Motor neuron (in vitro differentiated cells): ENCODE measurements at regions not wholly inside any gene's neighbourhood (a gene's known extent, or its start where the extent isn't known, plus 50 kb on each side); places are given as distances from the start of the nearest gene placed in this dataset.

Experiments used
- ATAC-seq, 8 experiments: fragments of 200-7000 bp; cut with Tn5 transposase; replicated peaks in 6 of 8; 2 replicates each; pipeline ENCODE4 v1.8.0; 2021; ENCODE audit warnings: mild to moderate bottlenecking in 8 of 8, moderate library complexity in 8 of 8
- H3K27ac ChIP-seq, 2 donors: fragments of 250-450 bp; sonication (Bioruptor Pico); 2 replicates each; pipeline ENCODE4 v1.9.0; 2021; ENCODE audit warnings: antibody characterized with exemption in 2 of 2, mild to moderate bottlenecking in 2 of 2, moderate library complexity in 1 of 2
- H3K4me1 ChIP-seq, 2 donors: fragments of 250-450 bp; sonication (Bioruptor Pico); replicated peaks in 1 of 2; 2 replicates each; pipeline ENCODE4 v1.6.1; 2021; ENCODE audit warnings: antibody characterized with exemption in 2 of 2, mild to moderate bottlenecking in 2 of 2, moderate library complexity in 1 of 2
- H3K4me3 ChIP-seq, 5 donors: fragments of 250-450 bp; sonication (Bioruptor Pico); 2 replicates each; pipeline ENCODE4 v1.9.0; 2021; ENCODE audit warnings: antibody characterized with exemption in 5 of 5, mild to moderate bottlenecking in 5 of 5, moderate library complexity in 4 of 5
- WGBS, 10 experiments: fragments of 450-650 bp; shearing (Covaris generic); methylation state at CpG; one replicate each; pipeline ENCODE4 v1.0.0; 2022; 5-methylcytosine and 5-hydroxymethylcytosine counted together
- in situ Hi-C, 9 experiments: fragments of 400-800 bp; cut with MboI; loops; one replicate each; pipeline ENCODE4 v1.15.0; 2021; ENCODE audit warnings: low sequenced_read_pairs in 9 of 9, low pct_unique_long_range_greater_than_20kb in 2 of 9; ENCODE audit not compliant: unreplicated experiment in 9 of 9

DNA sequence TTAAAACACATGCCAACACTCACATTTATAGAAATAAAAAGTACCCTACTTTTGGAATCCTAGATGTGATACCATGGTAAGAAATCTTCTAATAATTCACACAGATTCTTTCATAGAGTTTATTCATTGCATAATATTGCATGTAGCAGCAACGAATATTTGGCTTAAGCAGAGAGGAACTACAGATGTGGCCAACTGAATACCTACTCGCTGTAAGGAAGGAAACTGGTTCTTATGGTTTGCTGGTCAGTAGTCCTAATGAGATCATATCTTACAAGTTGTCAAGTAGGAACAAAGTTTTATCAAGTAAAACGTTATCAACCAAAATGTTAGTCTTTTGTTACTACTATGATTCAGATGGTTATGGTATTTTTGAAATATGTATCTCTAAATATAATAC is 996.1 kb downstream of the PDHA2 start:
- Histone ChIP-seq H3K4me3 (no peak overlapping the region), H3K4me1 (no peaks in the 10 kb centered on the region), H3K27ac (no peak overlapping the region)
- WGBS, 10 experiments = 0 to 93% (median 58%) methylated on average over 1 to 3 of the region's 3 CpGs; no CpG with 5 or more reads in 2 of the 10 experiments
- in situ Hi-C loops = no loop called here
- no peak for ATAC-seq

DNA sequence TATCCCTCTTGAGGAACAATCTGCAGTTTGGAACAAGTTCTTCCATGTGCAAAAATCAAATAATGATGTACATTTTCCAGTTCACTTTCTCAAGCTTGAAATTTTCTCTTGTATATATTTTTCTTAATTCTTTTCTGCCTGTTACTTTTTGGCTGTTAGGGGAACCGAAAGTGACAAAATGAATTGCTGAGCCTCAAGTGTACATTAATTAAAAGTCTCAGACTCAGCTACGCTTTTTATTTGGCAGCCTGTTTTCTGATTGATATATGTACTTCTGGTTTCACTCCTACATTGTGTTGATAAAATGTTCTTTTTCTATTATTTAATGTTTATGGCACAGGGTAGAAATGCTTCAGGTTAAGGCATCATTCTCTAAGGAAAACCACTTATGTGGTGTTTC is 999.5 kb downstream of the PDHA2 start:
- ATAC-seq = no peak
- WGBS, 10 experiments = 0 to 100% (median 87%) methylated on average over 2 of the region's 2 CpGs; no CpG with 5 or more reads in 1 of the 10 experiments
- Histone ChIP-seq H3K4me3 (no peak overlapping the region), H3K27ac (no peak overlapping the region), H3K4me1 (no peaks in the 10 kb centered on the region)
- in situ Hi-C loops = no loop called here

DNA sequence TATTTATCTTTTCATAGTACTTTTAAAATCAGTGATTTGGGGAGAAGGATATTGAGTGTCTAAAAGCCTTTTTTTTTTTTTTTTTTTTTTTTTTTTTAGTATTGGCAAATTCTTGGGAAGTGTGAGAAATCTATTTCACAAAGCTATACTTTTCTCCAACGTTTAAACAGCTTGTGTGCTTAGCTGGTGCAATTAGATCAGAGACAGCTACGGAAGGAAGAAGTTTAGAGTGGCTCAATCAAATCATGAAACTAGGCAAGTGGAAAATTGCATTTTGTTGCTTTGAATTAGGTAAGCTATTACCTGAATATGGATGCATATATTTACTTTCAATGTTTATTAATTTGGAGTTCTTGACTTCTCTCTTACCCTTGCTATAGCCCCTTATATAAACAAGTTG is 1001.9 kb downstream of the PDHA2 start:
- Histone ChIP-seq H3K4me3 (no peak overlapping the region), H3K27ac (no peak overlapping the region), H3K4me1 (no peaks in the 10 kb centered on the region)
- ATAC-seq = no peak
- WGBS, 10 experiments = 0 to 89% (median 80%) methylated on average over 1 to 2 of the region's 2 CpGs; no CpG with 5 or more reads in 3 of the 10 experiments
- in situ Hi-C loops = no loop called here

DNA sequence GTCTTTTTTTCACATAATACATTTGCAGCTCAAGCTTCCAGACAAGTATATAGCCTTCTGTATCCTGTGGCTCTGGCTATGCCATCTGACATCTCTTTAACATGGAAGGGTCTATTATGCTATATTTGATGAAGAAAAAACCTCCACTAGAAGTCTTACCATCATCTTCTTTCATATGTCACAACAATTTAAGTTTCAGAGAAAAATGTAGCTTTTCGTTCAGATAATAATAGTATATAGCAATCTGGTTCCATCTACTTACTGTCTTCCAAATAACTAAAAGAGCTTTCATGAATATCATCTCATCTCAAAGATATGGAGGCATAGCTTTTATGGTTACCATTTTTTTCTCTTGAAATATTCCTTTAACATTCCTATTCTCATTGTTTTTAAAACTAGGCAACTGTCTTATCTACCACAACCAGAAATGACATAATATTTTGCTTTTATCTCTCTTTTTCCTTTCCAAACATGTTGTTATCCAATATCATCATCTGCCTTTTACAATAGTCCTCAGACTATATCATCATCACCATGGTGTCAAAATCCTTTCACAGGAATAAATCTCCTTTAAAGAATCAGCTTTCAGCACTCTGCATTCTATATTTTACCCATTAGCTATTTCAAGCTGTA is 1005.1 kb downstream of the PDHA2 start:
- Histone ChIP-seq H3K4me3 (no peak overlapping the region), H3K4me1 (no peaks in the 10 kb centered on the region), H3K27ac (no peak overlapping the region)
- ATAC-seq = no peak
- 0 to 100% (median 71%) methylated on average over 1 of the region's 1 CpG; no CpG with 5 or more reads in 1 of the 10 experiments for WGBS, 10 experiments
- in situ Hi-C loops = no loop called here

DNA sequence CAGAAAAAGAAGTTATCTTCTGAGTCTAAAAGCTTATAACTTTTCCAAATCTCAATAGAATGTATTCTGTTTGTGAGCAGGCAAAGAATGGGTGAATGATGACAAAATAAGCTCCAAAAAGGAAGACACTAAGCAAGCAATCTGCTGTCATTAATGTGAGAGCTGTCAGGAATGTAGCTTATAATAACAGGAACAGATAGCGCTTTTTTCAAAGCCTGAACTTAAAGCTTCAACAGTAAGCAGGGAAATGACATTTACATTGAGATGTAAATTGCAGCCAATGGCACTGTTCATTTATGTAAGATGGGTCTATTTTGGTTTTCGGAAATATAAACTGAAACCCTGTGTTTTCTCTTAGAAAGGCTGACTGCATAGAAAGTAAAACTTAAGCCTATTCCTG is 1005.9 kb downstream of the PDHA2 start:
- Histone ChIP-seq H3K4me1 (no peaks in the 10 kb centered on the region), H3K27ac (no peak overlapping the region), H3K4me3 (no peak overlapping the region)
- ATAC-seq = no peak
- in situ Hi-C loops = no loop called here
- WGBS, 10 experiments = 7 to 100% (median 83%) methylated on average over 1 to 2 of the region's 2 CpGs; no CpG with 5 or more reads in 1 of the 10 experiments

DNA sequence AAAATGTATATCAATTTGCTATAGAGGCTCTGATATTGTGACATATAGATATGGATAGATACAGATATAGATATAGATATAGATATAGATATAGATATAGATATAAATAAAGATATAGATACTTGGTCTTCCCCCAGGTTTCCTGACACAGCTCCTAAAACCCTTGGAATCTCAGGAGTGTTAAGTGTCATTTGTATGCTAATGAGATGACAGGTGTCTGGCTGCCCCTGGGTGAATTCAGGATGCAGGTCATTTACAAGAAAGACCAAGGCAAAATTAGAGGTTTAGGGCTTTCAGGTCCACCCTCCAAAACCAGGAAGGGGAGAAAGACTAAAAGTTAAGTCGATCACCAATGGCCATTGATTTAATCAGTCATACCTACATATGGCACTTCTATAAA is 1034.8 kb downstream of the PDHA2 start:
- in situ Hi-C loops = no loop called here
- Histone ChIP-seq H3K4me1 (no peaks in the 10 kb centered on the region), H3K27ac (no peak overlapping the region), H3K4me3 (no peak overlapping the region)
- no peak for ATAC-seq
- WGBS, 10 experiments = 86 to 100% (median 90%) methylated on average over 1 of the region's 1 CpG; no CpG with 5 or more reads in 7 of the 10 experiments

DNA sequence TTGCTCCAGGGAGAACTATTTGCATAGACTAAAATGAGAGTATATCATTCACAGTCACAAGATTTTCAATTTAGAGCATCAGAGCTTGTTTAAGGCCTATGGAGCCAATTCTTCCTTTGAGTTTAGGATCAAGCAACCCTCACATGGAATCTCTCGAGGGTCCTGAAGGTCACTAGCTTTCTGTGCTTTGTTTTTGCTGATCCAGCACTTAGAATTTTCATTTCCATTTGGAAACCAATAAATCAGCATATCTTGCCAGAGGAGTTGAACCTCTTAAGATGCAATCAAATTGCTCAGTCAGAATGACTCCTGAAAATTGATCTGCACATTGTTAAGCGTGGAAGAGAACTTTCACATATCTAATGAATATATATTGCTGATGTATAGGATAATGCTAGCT is 1039.6 kb downstream of the PDHA2 start:
- no peak for ATAC-seq
- no peak overlapping the region for H3K4me3 ChIP-seq
- in situ Hi-C loops = no loop called here
- H3K27ac ChIP-seq = no peak overlapping the region
- WGBS, 10 experiments = 0 to 79% (median 10%) methylated on average over 1 to 2 of the region's 2 CpGs; no CpG with 5 or more reads in 1 of the 10 experiments
- H3K4me1 ChIP-seq = no peaks in the 10 kb centered on the region

DNA sequence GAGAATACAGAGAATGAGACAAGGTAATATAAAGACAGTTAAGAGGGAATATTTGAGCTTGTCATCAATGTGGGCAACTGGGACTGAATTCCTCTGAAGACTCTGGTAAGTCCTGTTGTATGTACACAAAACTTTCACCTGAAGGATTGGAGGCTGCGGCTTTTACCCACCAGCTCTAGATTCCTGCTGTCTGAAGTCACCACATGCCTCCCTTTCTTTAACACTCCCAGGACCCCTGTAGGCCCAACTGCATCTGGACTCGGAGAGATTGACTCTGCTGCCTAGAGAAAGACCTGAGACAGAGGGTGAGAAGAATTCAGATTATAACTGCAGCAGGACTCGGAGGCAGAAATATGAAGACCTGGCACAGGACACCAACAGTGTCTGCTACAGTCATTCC is 1048.0 kb downstream of the PDHA2 start:
- no peak for ATAC-seq
- Histone ChIP-seq H3K27ac (no peak overlapping the region), H3K4me1 (no peaks in the 10 kb centered on the region), H3K4me3 (no peak overlapping the region)
- in situ Hi-C loops = no loop called here
- 0 to 100% (median 69%) methylated on average over 1 to 3 of the region's 3 CpGs for WGBS, 10 experiments

DNA sequence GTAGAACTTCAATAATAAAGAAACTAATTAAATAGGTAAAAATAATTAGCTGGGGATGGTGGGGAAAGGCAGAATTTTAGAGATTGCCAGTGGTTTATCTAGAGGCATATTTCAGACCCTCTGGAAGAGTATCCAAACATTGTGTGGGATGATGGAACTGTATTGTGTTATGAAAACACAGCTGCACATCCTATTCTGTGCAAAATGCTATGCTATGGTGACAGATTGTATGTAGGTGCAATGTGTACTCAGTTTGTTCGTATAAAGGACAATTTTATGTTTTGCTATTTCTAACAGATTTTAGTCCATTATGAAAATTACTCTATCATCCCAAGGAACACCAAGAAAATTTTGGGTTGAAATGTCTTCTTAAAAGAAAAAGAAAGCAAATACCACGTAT is 1054.7 kb downstream of the PDHA2 start:
- in situ Hi-C loops = no loop called here
- Histone ChIP-seq H3K27ac (no peak overlapping the region), H3K4me1 (no peaks in the 10 kb centered on the region), H3K4me3 (no peak overlapping the region)
- WGBS, 10 experiments = 5 to 100% (median 42%) methylated on average over 1 to 2 of the region's 2 CpGs; no CpG with 5 or more reads in 2 of the 10 experiments
- no peak for ATAC-seq

DNA sequence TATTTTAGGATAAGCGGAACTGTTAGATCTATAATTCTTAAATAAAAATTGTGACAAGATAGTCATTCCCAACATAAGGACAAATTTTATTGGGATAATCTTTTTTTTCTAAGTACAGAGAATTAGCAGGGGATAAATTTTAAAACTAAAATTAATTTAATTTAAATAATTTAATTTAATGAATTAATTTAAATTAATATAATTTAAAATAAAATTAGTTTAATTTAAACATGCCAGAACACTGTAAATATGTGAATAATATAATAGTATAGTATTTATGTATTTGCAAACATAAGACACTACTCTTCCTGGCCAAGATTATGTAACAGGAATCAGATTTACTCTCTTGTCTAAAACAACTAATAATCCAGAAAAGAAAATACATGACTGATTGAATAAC is 1055.9 kb downstream of the PDHA2 start:
- WGBS, 10 experiments = 0 to 100% (median 86%) methylated on average over 1 of the region's 1 CpG; no CpG with 5 or more reads in 1 of the 10 experiments
- ATAC-seq = no peak
- Histone ChIP-seq H3K27ac (no peak overlapping the region), H3K4me1 (no peaks in the 10 kb centered on the region), H3K4me3 (no peak overlapping the region)
- in situ Hi-C loops = no loop called here

DNA sequence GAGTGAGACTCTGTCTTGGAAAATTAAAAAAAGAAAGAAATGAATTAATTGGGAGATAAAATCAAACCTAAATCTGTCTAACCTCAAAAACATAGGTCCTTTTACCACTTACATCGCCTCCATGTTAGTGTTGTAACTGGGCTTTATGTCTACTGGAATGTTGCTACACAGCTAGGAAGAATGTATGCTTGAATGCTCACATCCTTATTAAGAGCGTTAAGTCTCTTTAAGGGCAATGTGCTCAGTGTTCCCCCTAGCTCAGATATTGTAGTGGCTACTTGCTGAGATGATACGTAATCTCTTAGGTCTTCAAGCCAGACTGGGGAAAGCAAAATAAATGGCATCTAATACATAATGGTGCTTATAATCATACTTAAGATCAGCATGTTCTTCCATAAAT is 1072.8 kb downstream of the PDHA2 start:
- 0 to 100% (median 55%) methylated on average over 1 to 3 of the region's 3 CpGs; no CpG with 5 or more reads in 2 of the 10 experiments for WGBS, 10 experiments

DNA sequence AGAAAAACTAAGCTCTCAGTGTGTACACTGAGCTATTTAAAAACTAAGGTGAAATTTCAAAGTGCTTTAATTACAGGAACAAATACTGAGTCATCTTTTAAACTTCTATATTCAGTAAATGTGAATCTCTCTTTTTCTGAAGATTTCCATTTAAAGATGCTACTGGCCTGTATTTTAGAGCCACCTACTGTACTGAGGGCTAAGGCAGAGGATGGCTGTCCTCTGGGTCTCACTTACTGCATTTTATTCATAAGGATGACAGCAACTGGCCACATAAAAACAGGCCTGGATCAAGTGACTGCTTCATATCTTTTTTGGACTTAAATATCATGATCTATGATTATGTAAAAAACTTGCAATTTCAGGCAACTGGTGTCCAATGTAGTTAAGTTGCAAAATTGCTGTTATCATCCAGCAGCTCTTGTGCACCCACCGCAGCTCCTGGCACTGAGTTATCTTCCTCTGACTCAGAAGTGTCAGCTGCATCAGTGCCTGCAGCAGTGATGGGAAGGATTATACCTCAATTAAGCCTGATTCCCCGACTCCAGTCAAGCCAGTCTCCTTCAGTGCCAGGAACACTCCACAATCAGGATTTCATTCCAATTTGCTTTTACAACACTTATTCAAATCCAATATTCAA is 1073.7 kb downstream of the PDHA2 start:
- peak in 5 of 8 experiments; percentile 49 to 81 (median 65) for ATAC-seq
- in situ Hi-C loops = no loop called here
- WGBS, 10 experiments = 0 to 85% (median 55%) methylated on average over 1 to 2 of the region's 2 CpGs; no CpG with 5 or more reads in 2 of the 10 experiments

More for the DNA sequence above, 1072.8 kb downstream of the PDHA2 start:
- no peak overlapping the region for H3K27ac ChIP-seq
- H3K4me1 ChIP-seq = no peaks in the 10 kb centered on the region
- in situ Hi-C loops = no loop called here
- H3K4me3 ChIP-seq = no peak overlapping the region
- ATAC-seq = no peak

DNA sequence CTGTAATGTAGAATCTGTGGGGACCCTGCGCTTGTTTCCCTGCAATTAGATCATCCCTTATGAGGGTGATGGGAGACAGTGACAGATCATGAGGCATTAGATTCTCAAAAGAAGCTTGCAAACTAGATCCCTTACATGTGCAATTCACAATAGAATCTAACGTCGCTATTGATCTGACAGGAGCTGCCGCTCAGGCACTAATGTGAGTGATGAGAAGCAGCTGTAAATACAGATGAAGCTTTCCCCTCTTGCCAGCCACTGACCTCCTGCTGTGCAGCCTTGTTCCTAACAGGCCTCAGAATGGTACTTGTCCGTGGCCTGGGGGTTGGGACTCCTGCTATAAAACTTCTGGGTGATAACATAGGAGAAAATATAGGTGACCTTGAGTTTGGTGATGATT is 1076.8 kb downstream of the PDHA2 start:
- no peak overlapping the region for H3K27ac ChIP-seq
- H3K4me3 ChIP-seq = no peak overlapping the region
- no peaks in the 10 kb centered on the region for H3K4me1 ChIP-seq
- in situ Hi-C loops = no loop called here
- 0 to 50% (median 17%) methylated on average over 2 to 5 of the region's 5 CpGs; no CpG with 5 or more reads in 3 of the 10 experiments for WGBS, 10 experiments
- peak in 3 of 8 experiments; percentile 48 to 64 (median 51) for ATAC-seq

More for the DNA sequence above, 1073.7 kb downstream of the PDHA2 start:
- Histone ChIP-seq H3K27ac (no peak overlapping the region), H3K4me1 (no peaks in the 10 kb centered on the region), H3K4me3 (no peak overlapping the region)

DNA sequence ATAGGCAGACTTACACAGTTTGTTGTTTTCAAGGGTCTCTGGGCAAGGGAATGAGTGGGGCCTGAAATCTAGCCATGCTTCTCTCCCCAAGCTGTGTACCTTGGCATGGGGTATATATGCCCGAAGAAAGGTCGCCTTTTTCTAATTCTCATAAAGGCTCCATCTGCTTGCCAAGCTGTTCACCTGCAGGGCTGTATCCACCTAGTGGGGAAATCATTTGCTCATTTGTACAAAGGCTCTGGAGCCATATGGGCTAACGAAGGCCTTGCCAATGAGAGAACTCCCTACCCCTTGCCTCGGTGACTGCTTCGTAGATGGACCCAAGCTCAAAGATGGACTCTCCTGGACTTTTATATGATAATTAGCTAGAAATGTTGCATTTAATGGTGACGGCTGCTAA is 1097.0 kb downstream of the PDHA2 start:
- WGBS, 10 experiments = 8 to 100% (median 84%) methylated on average over 1 to 6 of the region's 6 CpGs; no CpG with 5 or more reads in 1 of the 10 experiments
- Histone ChIP-seq H3K4me1 (no peaks in the 10 kb centered on the region), H3K27ac (no peak overlapping the region), H3K4me3 (no peak overlapping the region)
- in situ Hi-C loops = no loop called here
- ATAC-seq = no peak
